SK-N-SH (cell line): ENCODE measurements at regions not wholly inside any gene's neighbourhood (a gene's known extent, or its start where the extent isn't known, plus 50 kb on each side); places are given as distances from the start of the nearest gene placed in this dataset.

Experiments used
- CTCF ChIA-PET: fragments of 300-600, 350-600 bp; formaldehyde crosslinking; extraction: SDS; loops from one replicate; lab custom pipeline; 2021; lab: Yijun Ruan, JAX
- POLR2A ChIA-PET: fragments of 350-600 bp; sonication (Branson Sonifier 250); formaldehyde crosslinking; extraction: SDS; loops from one replicate; lab custom pipeline; 2020; ENCODE audit warnings: antibody characterized with exemption, inconsistent platforms; lab: Yijun Ruan, JAX
- DNase-seq: peaks from one replicate; pipeline ENCODE4 v3.0.0; 2012
- H2AFZ ChIP-seq: fragments of 200-600 bp; sonication (generic); 2 replicates; pipeline ENCODE4 v1.8.1; 2016; ENCODE audit warnings: antibody characterized with exemption, mild to moderate bottlenecking, low read depth
- H3F3A ChIP-seq: fragments of 200-600 bp; sonication (generic); replicated peaks from 2 replicates; pipeline ENCODE3; 2016; ENCODE audit warnings: antibody characterized with exemption, mild to moderate bottlenecking; ENCODE audit not compliant: insufficient read depth
- H3K27ac ChIP-seq, 2 experiments: fragments of 200-500 bp in 1 of 2; fragments of 200-600 bp in 1 of 2; sonication (Bioruptor generic) in 1 of 2; sonication (generic), shearing (Covaris generic) in 1 of 2; 2 replicates each; pipeline versions ENCODE4 v1.5.1 to v1.6.1; 2014 to 2016; ENCODE audit warnings: low read depth in 2 of 2, inconsistent platforms in 1 of 2, low read length in 1 of 2, mild to moderate bottlenecking in 1 of 2, mixed read lengths in 1 of 2
- H3K27me3 ChIP-seq: fragments of 200-600 bp; sonication (generic), shearing (Covaris generic); 2 replicates; pipeline ENCODE4 v1.6.1; 2016; ENCODE audit warnings: mixed run types; ENCODE audit not compliant: insufficient read depth
- H3K36me3 ChIP-seq, 2 experiments: fragments of 200-500 bp in 1 of 2; fragments of 200-600 bp in 1 of 2; sonication (Bioruptor generic) in 1 of 2; sonication (generic) in 1 of 2; replicated peaks in 1 of 2; 2 replicates each; pipeline versions ENCODE3 to v1.5.1; 2014 to 2016; ENCODE audit warnings: low read length in 1 of 2, mild to moderate bottlenecking in 1 of 2; ENCODE audit not compliant: insufficient read depth in 2 of 2, control insufficient read depth in 1 of 2
- H3K4me1 ChIP-seq, 2 experiments: fragments of 200-500 bp in 1 of 2; fragments of 200-600 bp in 1 of 2; sonication (Bioruptor generic) in 1 of 2; sonication (generic), shearing (Covaris generic) in 1 of 2; 2 replicates each; pipeline versions ENCODE4 v1.5.1 to v1.6.1; 2014 to 2016; ENCODE audit warnings: low read depth in 1 of 2, low read length in 1 of 2, mixed run types in 1 of 2; ENCODE audit not compliant: insufficient read depth in 2 of 2, control insufficient read depth in 1 of 2
- H3K4me2 ChIP-seq: fragments of 200-600 bp; sonication (generic), shearing (Covaris generic); 2 replicates; pipeline ENCODE4 v1.6.1; 2017; ENCODE audit warnings: mixed run types
- H3K4me3 ChIP-seq, 2 experiments: fragments of 200-500 bp in 1 of 2; fragments of 200-600 bp in 1 of 2; sonication (Bioruptor generic) in 1 of 2; sonication (generic), shearing (Covaris generic) in 1 of 2; 2 replicates each; pipeline versions ENCODE4 v1.5.1 to v1.8.1; 2014 to 2016; ENCODE audit warnings: low read depth in 2 of 2, inconsistent platforms in 1 of 2, low read length in 1 of 2, mild to moderate bottlenecking in 1 of 2, mixed read lengths in 1 of 2, moderate library complexity in 1 of 2
- H3K79me2 ChIP-seq: fragments of 200-600 bp; sonication (generic); 2 replicates; pipeline ENCODE4 v1.8.1; 2017; ENCODE audit warnings: mild to moderate bottlenecking; ENCODE audit not compliant: insufficient read depth
- H3K9ac ChIP-seq: fragments of 200-600 bp; sonication (generic); 2 replicates; pipeline ENCODE4 v1.6.1; 2017; ENCODE audit warnings: mixed run types
- H3K9me2 ChIP-seq: fragments of 200-600 bp; sonication (generic); 2 replicates; pipeline ENCODE4 v1.6.1; 2017; ENCODE audit warnings: mixed run types
- H3K9me3 ChIP-seq: fragments of 200-600 bp; sonication (generic); 2 replicates; pipeline ENCODE4 v1.6.1; 2017; ENCODE audit warnings: mixed run types, mild to moderate bottlenecking, moderate library complexity
- H4K20me1 ChIP-seq: fragments of 200-600 bp; sonication (generic); 2 replicates; pipeline ENCODE4 v1.6.1; 2017; ENCODE audit warnings: mild to moderate bottlenecking, mixed run types; ENCODE audit not compliant: insufficient read depth
- ELF1 ChIP-seq: IDR thresholded peaks from 2 replicates; pipeline ENCODE4 v1.4.0; 2012
- GABPA ChIP-seq: IDR thresholded peaks from 2 replicates; pipeline ENCODE4 v1.4.0; 2012; ENCODE audit warnings: low read depth, mild to moderate bottlenecking
- JUND ChIP-seq: IDR thresholded peaks from 2 replicates; pipeline ENCODE4 v1.4.0; 2012
- NRF1 ChIP-seq: IDR thresholded peaks from 2 replicates; pipeline ENCODE4 v1.6.1; 2012; ENCODE audit warnings: low read depth, mild to moderate bottlenecking, low read length
- RCOR1 ChIP-seq: fragments of 150-350 bp; IDR thresholded peaks from 2 replicates; pipeline ENCODE4 v1.6.1; 2017; ENCODE audit warnings: antibody characterized with exemption, low read length
- RFX5 ChIP-seq: IDR thresholded peaks from 2 replicates; pipeline ENCODE4 v1.6.1; 2012; ENCODE audit warnings: mild to moderate bottlenecking, improper control_type of control experiment, low read length
- SIN3A ChIP-seq: IDR thresholded peaks from 2 replicates; pipeline ENCODE4 v1.6.1; 2012; ENCODE audit warnings: low read depth, mild to moderate bottlenecking, low read length, moderate library complexity, borderline replicate concordance
- TCF12 ChIP-seq: IDR thresholded peaks from 2 replicates; pipeline ENCODE4 v1.4.0; 2012
- YY1 ChIP-seq: IDR thresholded peaks from 2 replicates; pipeline ENCODE4 v1.4.0; 2012; ENCODE audit warnings: low read depth, mild to moderate bottlenecking
- WGBS: methylation state at CpG from one replicate; pipeline ENCODE4 v1.1.6; 2017; ENCODE audit warnings: low lambda C conversion rate; 5-methylcytosine and 5-hydroxymethylcytosine counted together

DNA sequence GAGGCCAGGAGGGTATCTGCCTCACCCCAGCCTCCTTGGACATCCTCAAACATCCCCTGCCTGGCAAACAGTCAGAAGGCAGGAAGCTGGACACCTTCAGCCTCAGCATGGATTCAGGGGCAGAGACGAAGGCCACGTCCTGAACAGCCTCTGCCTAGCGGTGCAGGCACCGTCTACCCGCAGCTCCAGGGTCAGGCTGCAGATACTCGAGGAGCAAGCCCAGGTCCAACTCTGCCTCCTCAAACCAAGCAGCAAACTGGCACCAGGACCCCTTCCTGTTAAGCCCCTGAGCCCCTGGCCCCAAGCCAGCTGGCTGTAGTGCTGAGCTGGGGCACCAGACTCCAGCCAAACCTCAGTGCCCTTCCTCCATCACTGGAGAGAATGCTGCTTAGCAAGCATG is 494.7 kb downstream of the NPHP4 start:
- DNase-seq, result no peak
- Histone ChIP-seq H3K4me3 (no peak overlapping the region), H3K9me2 (no peaks in the 10 kb centered on the region), H3K27ac (no peak overlapping the region), H3K9ac (no peak overlapping the region), H3K4me1 (peaks cover 0 to 42% of the 10 kb centered on the region in 2 experiments; a peak in 1 of 4 replicates), H3K27me3 (no peaks in the 10 kb centered on the region), H4K20me1 (no peaks in the 10 kb centered on the region), H3K9me3 (no peaks in the 10 kb centered on the region), H3K79me2 (no peaks in the 10 kb centered on the region), H3K36me3 (no peaks in the 10 kb centered on the region), H2AFZ (no peak overlapping the region), H3K4me2 (no peak overlapping the region), H3F3A (no peaks in the 10 kb centered on the region)
- WGBS, result 60% methylated on average over 1 of the region's 6 CpGs
- CTCF ChIA-PET, result interaction anchor here (1.0 to 4.7 kb wide), 2 partner anchors 12 to 248 kb away, joined by 5 to 24 read pairs; no protein-coding TSS in a partner anchor
- POLR2A ChIA-PET, result no interaction called here
- no peak for TF ChIP-seq TCF12
- no peak for TF ChIP-seq GABPA
- TF ChIP-seq NRF1, result no peak
- no peak for TF ChIP-seq SIN3A
- TF ChIP-seq JUND, result no peak

- no peaks in the 10 kb centered on the region for H3K9me2 ChIP-seq
- H3K9ac ChIP-seq, result no peak overlapping the region
- no peaks in the 10 kb centered on the region for H4K20me1 ChIP-seq
- TF ChIP-seq ELF1 (no peak), RFX5 (no peak), YY1 (no peak)
- H3F3A ChIP-seq, result no peaks in the 10 kb centered on the region
- no peak overlapping the region for H3K27ac ChIP-seq
- 44% methylated on average over 9 of the region's 16 CpGs for WGBS
- DNase-seq, result no peak
- POLR2A ChIA-PET, result no interaction called here
- CTCF ChIA-PET, result interaction anchor here (1.1 to 4.7 kb wide), 3 partner anchors 10 to 125 kb away, joined by 3 to 24 read pairs (median 8); no protein-coding TSS in a partner anchor
- no peak overlapping the region for H2AFZ ChIP-seq
- no peaks in the 10 kb centered on the region for H3K27me3 ChIP-seq
- no peak overlapping the region for H3K4me2 ChIP-seq
- H3K79me2 ChIP-seq, result no peaks in the 10 kb centered on the region
- peaks cover 0 to 47% of the 10 kb centered on the region in 2 experiments; a peak in 1 of 4 replicates for H3K4me1 ChIP-seq
- no peaks in the 10 kb centered on the region for H3K9me3 ChIP-seq
- H3K4me3 ChIP-seq, result no peak overlapping the region
- no peaks in the 10 kb centered on the region for H3K36me3 ChIP-seq
Observed at GRCh38 chr1:5495596-5496410, 496.4 kb downstream of the NPHP4 start.

DNA sequence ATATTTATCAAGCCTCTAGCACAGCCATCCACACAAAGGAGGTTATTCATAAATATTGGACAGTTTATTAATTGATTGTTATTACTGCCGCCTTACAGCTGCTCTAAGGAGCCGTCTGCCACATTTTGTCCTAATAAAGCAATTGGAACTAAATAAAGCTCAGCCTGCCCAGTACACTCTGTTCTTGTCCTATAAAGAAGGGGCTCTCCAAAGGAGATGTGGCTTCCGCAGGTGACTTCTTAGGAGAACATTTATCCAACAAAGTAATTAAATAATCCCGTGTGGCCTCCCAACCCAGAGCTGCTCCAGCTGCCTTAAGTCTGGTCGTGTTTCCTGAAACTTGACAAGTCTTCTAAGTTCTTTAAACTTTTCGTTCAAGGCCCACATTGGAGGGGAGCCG is 497.7 kb downstream of the NPHP4 start:
- POLR2A ChIA-PET, result no interaction called here

More for the DNA sequence above, 497.7 kb downstream of the NPHP4 start:
- no peaks in the 10 kb centered on the region for H3K9me3 ChIP-seq
- H3K9ac ChIP-seq, result no peak overlapping the region
- H3K79me2 ChIP-seq, result no peaks in the 10 kb centered on the region
- no peaks in the 10 kb centered on the region for H3F3A ChIP-seq
- no peaks in the 10 kb centered on the region for H3K36me3 ChIP-seq
- peaks cover 0 to 52% of the 10 kb centered on the region in 2 experiments; a peak in 1 of 4 replicates for H3K4me1 ChIP-seq
- CTCF ChIA-PET, result interaction anchor here (0.8 to 4.7 kb wide), 4 partner anchors 15 to 251 kb away, joined by 3 to 24 read pairs (median 6); no protein-coding TSS in a partner anchor
- no peak for TF ChIP-seq RCOR1
- no peak overlapping the region for H3K4me2 ChIP-seq
- WGBS, result 19% methylated on average over 7 of the region's 7 CpGs
- H3K4me3 ChIP-seq, result no peak overlapping the region
- H3K27ac ChIP-seq, result no peak overlapping the region
- no peaks in the 10 kb centered on the region for H3K27me3 ChIP-seq
- DNase-seq, result no peak
- no peak overlapping the region for H2AFZ ChIP-seq
- no peaks in the 10 kb centered on the region for H3K9me2 ChIP-seq
- H4K20me1 ChIP-seq, result no peaks in the 10 kb centered on the region
